Activated T-cell treated with anti-CD3 and anti-CD28 coated beads, Interleukin-2, amount 50 U/mL, for 4 hours (primary cell): ENCODE measurements at regions not wholly inside any gene's neighbourhood (a gene's known extent, or its start where the extent isn't known, plus 50 kb on each side); places are given as distances from the start of the nearest gene placed in this dataset.

Source experiments
- ATAC-seq, 2 donors: fragments of 200-7000 bp; cut with Tn5 transposase; one replicate each; pipeline ENCODE4 v1.10.0; 2021
- DNase-seq: peaks from one replicate; pipeline ENCODE4 v3.0.0-alpha.2; 2020
- H3K27me3 Mint-ChIP-seq: one replicate; pipeline ENCODE4 v1.8.0; 2021; ENCODE audit warnings: low read depth, mixed read lengths
- H3K36me3 Mint-ChIP-seq: one replicate; pipeline ENCODE4 v1.8.0; 2022; ENCODE audit warnings: mixed read lengths; ENCODE audit not compliant: insufficient read depth
- H3K4me1 Mint-ChIP-seq: one replicate; pipeline ENCODE4 v1.8.0; 2021; ENCODE audit warnings: low read depth, mixed read lengths
- H3K4me3 Mint-ChIP-seq: one replicate; pipeline ENCODE4 v1.8.0; 2021; ENCODE audit warnings: mild to moderate bottlenecking, moderate library complexity, mixed read lengths
- H3K9me3 Mint-ChIP-seq: one replicate; pipeline ENCODE4 v1.8.0; 2021; ENCODE audit warnings: mixed read lengths

GRCh38 chr4:85218756-85219155 lies 252.3 kb upstream of the WDFY3 start:
- ATAC-seq (no peak), DNase-seq (no peak)
- H3K36me3 Mint-ChIP-seq: no peaks in the 10 kb centered on the region
- H3K27me3 Mint-ChIP-seq: no peaks in the 10 kb centered on the region
- no peaks in the 10 kb centered on the region for H3K4me1 Mint-ChIP-seq
- H3K9me3 Mint-ChIP-seq: peaks cover 25% of the 10 kb centered on the region
- no peak overlapping the region for H3K4me3 Mint-ChIP-seq

GRCh38 chr4:85221606-85222005 lies 253.3 kb upstream of the ARHGAP24 start:
- Mint-ChIP-seq H3K4me3 (no peak overlapping the region), H3K36me3 (no peaks in the 10 kb centered on the region), H3K9me3 (peaks cover 21% of the 10 kb centered on the region), H3K27me3 (no peaks in the 10 kb centered on the region), H3K4me1 (no peaks in the 10 kb centered on the region)
- ATAC-seq (no peak), DNase-seq (no peak)

- Mint-ChIP-seq H3K9me3 (peaks cover 16% of the 10 kb centered on the region), H3K4me1 (no peaks in the 10 kb centered on the region), H3K36me3 (no peaks in the 10 kb centered on the region), H3K4me3 (no peak overlapping the region), H3K27me3 (no peaks in the 10 kb centered on the region)
- ATAC-seq (no peak), DNase-seq (no peak)
These were observed 252.4 kb upstream of the ARHGAP24 start for GRCh38 chr4:85222561-85222960.

- H3K36me3 Mint-ChIP-seq: no peaks in the 10 kb centered on the region
- H3K4me1 Mint-ChIP-seq: no peaks in the 10 kb centered on the region
- no peak for ATAC-seq
- DNase-seq: no peak
- peaks cover 12% of the 10 kb centered on the region for H3K9me3 Mint-ChIP-seq
- no peaks in the 10 kb centered on the region for H3K27me3 Mint-ChIP-seq
- H3K4me3 Mint-ChIP-seq: no peak overlapping the region
These were observed 246.7 kb upstream of the ARHGAP24 start for GRCh38 chr4:85228264-85228663.

- Mint-ChIP-seq H3K4me3 (no peak overlapping the region), H3K36me3 (no peaks in the 10 kb centered on the region), H3K27me3 (no peaks in the 10 kb centered on the region), H3K9me3 (peaks cover 8% of the 10 kb centered on the region), H3K4me1 (no peaks in the 10 kb centered on the region)
- ATAC-seq (no peak), DNase-seq (no peak)
These were observed 241.4 kb upstream of the ARHGAP24 start for GRCh38 chr4:85233516-85233915.

- ATAC-seq (no peak), DNase-seq (no peak)
- Mint-ChIP-seq H3K9me3 (peaks cover 11% of the 10 kb centered on the region), H3K36me3 (no peaks in the 10 kb centered on the region), H3K4me1 (no peaks in the 10 kb centered on the region), H3K4me3 (no peak overlapping the region), H3K27me3 (no peaks in the 10 kb centered on the region)
These were observed 231.1 kb upstream of the ARHGAP24 start for GRCh38 chr4:85243857-85244256.

GRCh38 chr4:85244638-85245037 lies 230.3 kb upstream of the ARHGAP24 start:
- no peak for ATAC-seq
- no peak overlapping the region for H3K4me3 Mint-ChIP-seq
- H3K36me3 Mint-ChIP-seq: no peaks in the 10 kb centered on the region
- peaks cover 9% of the 10 kb centered on the region for H3K9me3 Mint-ChIP-seq
- H3K4me1 Mint-ChIP-seq: no peaks in the 10 kb centered on the region
- DNase-seq: no peak
- no peaks in the 10 kb centered on the region for H3K27me3 Mint-ChIP-seq

- Mint-ChIP-seq H3K4me3 (no peak overlapping the region), H3K4me1 (no peaks in the 10 kb centered on the region), H3K9me3 (peaks cover 10% of the 10 kb centered on the region), H3K27me3 (no peaks in the 10 kb centered on the region), H3K36me3 (no peaks in the 10 kb centered on the region)
- DNase-seq (no peak), ATAC-seq (no peak)
These were observed 228.9 kb upstream of the ARHGAP24 start for GRCh38 chr4:85246055-85246454.

- H3K4me3 Mint-ChIP-seq: no peak overlapping the region
These were observed 224.1 kb upstream of the ARHGAP24 start for GRCh38 chr4:85250852-85251251.

GRCh38 chr4:85257817-85258370 lies 217.1 kb upstream of the ARHGAP24 start:
- DNase-seq (no peak), ATAC-seq (no peak)
- no peaks in the 10 kb centered on the region for H3K36me3 Mint-ChIP-seq

More at GRCh38 chr4:85250852-85251251, 224.1 kb upstream of the ARHGAP24 start:
- no peaks in the 10 kb centered on the region for H3K27me3 Mint-ChIP-seq
- H3K4me1 Mint-ChIP-seq: no peaks in the 10 kb centered on the region
- H3K9me3 Mint-ChIP-seq: peaks cover 29% of the 10 kb centered on the region
- no peaks in the 10 kb centered on the region for H3K36me3 Mint-ChIP-seq
- no peak for ATAC-seq
- no peak for DNase-seq

GRCh38 chr4:85260064-85260463 lies 214.9 kb upstream of the ARHGAP24 start:
- Mint-ChIP-seq H3K4me3 (no peak overlapping the region), H3K36me3 (no peaks in the 10 kb centered on the region), H3K4me1 (no peaks in the 10 kb centered on the region), H3K27me3 (no peaks in the 10 kb centered on the region), H3K9me3 (peaks cover 8% of the 10 kb centered on the region)
- ATAC-seq: no peak
- no peak for DNase-seq

More at GRCh38 chr4:85257817-85258370, 217.1 kb upstream of the ARHGAP24 start:
- Mint-ChIP-seq H3K27me3 (no peaks in the 10 kb centered on the region), H3K9me3 (peaks cover 25% of the 10 kb centered on the region), H3K4me1 (no peaks in the 10 kb centered on the region), H3K4me3 (no peak overlapping the region)

- no peaks in the 10 kb centered on the region for H3K4me1 Mint-ChIP-seq
- H3K4me3 Mint-ChIP-seq: no peak overlapping the region
- ATAC-seq (no peak), DNase-seq (no peak)
- H3K27me3 Mint-ChIP-seq: no peaks in the 10 kb centered on the region
- H3K9me3 Mint-ChIP-seq: no peaks in the 10 kb centered on the region
- H3K36me3 Mint-ChIP-seq: no peaks in the 10 kb centered on the region
These were observed 209.7 kb upstream of the ARHGAP24 start for GRCh38 chr4:85265234-85265633.

GRCh38 chr4:85268188-85268587 lies 206.8 kb upstream of the ARHGAP24 start:
- Mint-ChIP-seq H3K36me3 (no peaks in the 10 kb centered on the region), H3K9me3 (peaks cover 3% of the 10 kb centered on the region), H3K4me1 (no peaks in the 10 kb centered on the region), H3K27me3 (no peaks in the 10 kb centered on the region), H3K4me3 (no peak overlapping the region)
- DNase-seq (no peak), ATAC-seq (no peak)

- H3K4me3 Mint-ChIP-seq: no peak overlapping the region
- no peak for DNase-seq
- no peaks in the 10 kb centered on the region for H3K4me1 Mint-ChIP-seq
- no peaks in the 10 kb centered on the region for H3K36me3 Mint-ChIP-seq
- H3K9me3 Mint-ChIP-seq: peaks cover 8% of the 10 kb centered on the region
- no peaks in the 10 kb centered on the region for H3K27me3 Mint-ChIP-seq
- ATAC-seq: no peak
These were observed 206.0 kb upstream of the ARHGAP24 start for GRCh38 chr4:85268961-85269360.

- Mint-ChIP-seq H3K27me3 (no peaks in the 10 kb centered on the region), H3K4me1 (no peaks in the 10 kb centered on the region), H3K36me3 (no peaks in the 10 kb centered on the region), H3K9me3 (peaks cover 10% of the 10 kb centered on the region), H3K4me3 (no peak overlapping the region)
- ATAC-seq (no peak), DNase-seq (no peak)
These were observed 200.0 kb upstream of the ARHGAP24 start for GRCh38 chr4:85274955-85275354.

- Mint-ChIP-seq H3K27me3 (no peaks in the 10 kb centered on the region), H3K4me3 (no peak overlapping the region), H3K36me3 (no peaks in the 10 kb centered on the region), H3K9me3 (no peaks in the 10 kb centered on the region), H3K4me1 (no peaks in the 10 kb centered on the region)
- no peak for ATAC-seq
- DNase-seq: no peak
These were observed 194.0 kb upstream of the ARHGAP24 start for GRCh38 chr4:85280963-85281362.
